VCaP (cell line): ENCODE measurements at regions not wholly inside any gene's neighbourhood (a gene's known extent, or its start where the extent isn't known, plus 50 kb on each side); places are given as distances from the start of the nearest gene placed in this dataset.
"Not testable (repeated sequence)": the region's sequence is repeated elsewhere in the genome, so short reads cannot be mapped to it uniquely, and the experiment has no call there.

Experiments
- H3K27ac ChIP-seq: fragments of 450-650 bp; 2 replicates; pipeline ENCODE4 v1.5.1; 2017
- TF ChIP-seq, protein P1 (sequence below): fragments of 450-650 bp; conservative IDR thresholded peaks from 2 replicates; pipeline ENCODE4 v1.5.1; 2017; ENCODE audit warnings: mild to moderate bottlenecking, moderate library complexity

DNA sequence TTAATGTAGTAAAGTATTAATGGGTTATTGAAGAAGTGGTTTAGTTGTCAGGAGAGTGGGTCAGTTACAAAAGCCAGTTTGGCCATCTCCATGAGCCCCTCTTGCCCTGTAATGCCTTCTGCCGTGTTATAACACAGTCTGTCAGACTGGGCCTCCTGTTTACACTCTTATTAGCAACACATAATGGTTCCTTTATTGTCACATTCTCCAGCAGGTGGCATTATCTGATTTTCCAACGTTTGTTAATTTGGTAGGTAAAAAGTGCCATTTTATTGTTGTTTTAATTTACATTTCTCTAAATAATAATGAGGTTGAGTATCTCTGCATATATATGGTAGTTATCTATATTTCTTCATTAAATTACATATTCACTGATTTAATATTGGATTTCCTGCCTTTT, 560.8 kb downstream of the FGF13 start:
- TF ChIP-seq, protein P1, sequence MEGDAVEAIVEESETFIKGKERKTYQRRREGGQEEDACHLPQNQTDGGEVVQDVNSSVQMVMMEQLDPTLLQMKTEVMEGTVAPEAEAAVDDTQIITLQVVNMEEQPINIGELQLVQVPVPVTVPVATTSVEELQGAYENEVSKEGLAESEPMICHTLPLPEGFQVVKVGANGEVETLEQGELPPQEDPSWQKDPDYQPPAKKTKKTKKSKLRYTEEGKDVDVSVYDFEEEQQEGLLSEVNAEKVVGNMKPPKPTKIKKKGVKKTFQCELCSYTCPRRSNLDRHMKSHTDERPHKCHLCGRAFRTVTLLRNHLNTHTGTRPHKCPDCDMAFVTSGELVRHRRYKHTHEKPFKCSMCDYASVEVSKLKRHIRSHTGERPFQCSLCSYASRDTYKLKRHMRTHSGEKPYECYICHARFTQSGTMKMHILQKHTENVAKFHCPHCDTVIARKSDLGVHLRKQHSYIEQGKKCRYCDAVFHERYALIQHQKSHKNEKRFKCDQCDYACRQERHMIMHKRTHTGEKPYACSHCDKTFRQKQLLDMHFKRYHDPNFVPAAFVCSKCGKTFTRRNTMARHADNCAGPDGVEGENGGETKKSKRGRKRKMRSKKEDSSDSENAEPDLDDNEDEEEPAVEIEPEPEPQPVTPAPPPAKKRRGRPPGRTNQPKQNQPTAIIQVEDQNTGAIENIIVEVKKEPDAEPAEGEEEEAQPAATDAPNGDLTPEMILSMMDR = peak; percentile 43
- no peak overlapping the region for H3K27ac ChIP-seq

DNA sequence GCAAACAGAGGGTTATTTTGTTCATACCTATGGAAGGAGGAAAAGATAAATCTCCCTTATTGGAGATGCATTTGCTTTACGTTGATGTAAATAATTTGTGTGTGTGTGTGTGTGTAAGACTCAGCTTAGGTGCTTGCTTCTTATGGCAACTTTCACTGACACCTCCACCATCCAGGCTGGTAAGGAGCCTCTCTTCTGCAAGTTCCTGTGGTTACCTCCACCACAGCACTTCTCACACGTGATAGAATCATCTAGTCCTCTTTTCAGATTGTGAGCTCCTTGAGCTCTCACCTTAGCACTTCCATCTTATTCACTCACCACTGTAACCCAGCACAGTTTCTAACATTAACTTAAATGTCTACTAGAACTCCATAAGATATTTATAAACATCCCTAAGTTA, 553.7 kb downstream of the FGF13 start:
- no peak overlapping the region for H3K27ac ChIP-seq
- TF ChIP-seq, protein P1 = no peak

DNA sequence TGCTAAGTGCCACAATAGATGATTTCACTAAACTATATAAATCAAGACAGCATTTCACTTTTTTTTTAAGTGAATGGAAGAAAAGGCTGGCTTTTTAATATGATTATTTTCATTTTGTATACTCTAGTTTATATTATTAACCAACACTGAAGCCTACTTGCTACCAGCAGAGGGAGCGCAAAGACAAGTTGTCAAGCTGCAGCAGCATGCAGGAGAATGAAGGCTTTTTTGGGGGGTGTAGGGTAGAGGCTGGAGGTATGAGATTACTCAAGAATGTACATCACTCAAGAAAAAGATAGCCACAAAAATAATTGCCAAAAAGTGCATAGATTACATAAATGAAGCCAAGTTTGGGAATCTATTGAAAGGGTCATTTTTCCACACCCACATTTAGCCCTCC, 519.5 kb downstream of the FGF13 start:
- H3K27ac ChIP-seq = no peak overlapping the region
- TF ChIP-seq, protein P1 = peak; percentile 81

DNA sequence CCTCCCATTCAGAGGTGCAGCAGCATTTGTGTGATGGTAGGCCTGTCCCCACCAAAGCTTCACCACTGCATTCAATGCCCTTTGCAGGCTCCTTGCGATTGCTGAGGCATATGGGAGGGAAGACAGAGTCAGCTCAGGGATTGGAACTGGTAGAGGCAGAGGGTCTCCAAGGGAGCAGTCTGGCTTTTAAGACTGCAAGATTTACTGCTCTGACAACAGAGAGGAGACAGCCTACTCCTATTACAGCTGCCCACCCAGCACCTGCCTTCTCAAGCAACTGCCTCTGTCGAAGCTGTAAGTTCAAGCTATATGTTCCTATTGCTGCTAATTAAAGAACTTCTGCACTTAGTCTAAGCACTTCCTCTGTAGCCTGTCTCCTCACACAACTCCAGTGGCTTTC, 481.8 kb downstream of the FGF13 start:
- H3K27ac ChIP-seq = no peak overlapping the region
- TF ChIP-seq, protein P1 = no peak

DNA sequence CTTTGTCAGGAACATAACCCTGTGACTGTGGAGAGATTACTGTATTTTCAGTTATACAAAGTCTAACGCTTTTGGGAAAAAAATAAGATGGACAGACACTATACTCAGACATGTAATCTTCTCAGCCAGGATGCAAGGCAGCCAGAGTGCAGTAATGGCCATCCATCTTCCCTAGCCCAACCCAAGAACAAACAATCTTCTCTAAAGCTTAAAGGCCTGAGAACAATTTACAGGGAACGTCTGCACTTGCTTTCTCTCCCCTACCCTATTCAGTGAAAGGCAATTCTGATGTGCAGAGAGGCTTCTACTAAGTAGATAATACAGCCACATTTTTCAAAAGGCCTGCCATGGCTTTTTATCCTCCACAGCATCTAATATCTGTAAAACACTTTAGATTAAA, 471.3 kb downstream of the FGF13 start:
- TF ChIP-seq, protein P1 = no peak

DNA sequence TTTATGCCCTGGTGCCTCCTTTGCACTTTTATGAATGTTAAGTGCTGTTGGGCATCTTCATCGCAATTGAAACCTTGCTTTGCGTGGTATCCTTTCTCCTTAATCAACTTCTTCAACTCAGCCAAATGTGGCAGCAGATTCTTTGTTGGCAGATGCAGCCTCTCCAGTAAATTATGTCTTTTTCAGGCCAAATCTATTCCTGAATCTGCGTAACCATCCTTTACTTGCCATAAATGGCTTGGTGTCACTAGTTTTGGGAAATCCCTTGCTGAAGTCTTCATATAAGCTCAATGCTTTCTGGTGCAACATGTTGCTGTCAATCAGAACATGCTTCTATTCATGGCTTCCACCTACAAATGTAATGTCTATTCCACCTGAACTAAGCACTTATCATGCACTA, 457.5 kb downstream of the FGF13 start:
- no peak overlapping the region for H3K27ac ChIP-seq
- TF ChIP-seq, protein P1 = no peak

More for the DNA sequence above, 471.3 kb downstream of the FGF13 start:
- no peak overlapping the region for H3K27ac ChIP-seq

DNA sequence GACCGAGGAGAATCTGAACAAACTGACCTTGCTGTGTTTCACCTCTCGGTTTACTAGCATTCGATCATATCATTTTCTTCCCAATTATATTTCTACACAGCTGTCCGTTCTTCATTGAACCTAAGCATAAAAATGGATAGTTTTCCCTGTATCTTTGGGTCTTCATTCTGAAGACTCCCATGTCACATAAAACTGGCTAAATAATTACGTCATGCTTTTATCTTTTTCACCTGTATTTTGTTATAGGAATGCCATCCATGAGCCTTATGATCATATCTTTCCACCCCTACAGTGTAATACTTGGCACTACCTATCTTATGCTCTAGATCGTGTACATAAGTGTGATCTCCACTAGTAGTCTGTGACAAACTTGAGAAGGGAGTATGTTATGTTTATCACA, 456.1 kb downstream of the FGF13 start:
- no peak overlapping the region for H3K27ac ChIP-seq
- TF ChIP-seq, protein P1 = no peak

DNA sequence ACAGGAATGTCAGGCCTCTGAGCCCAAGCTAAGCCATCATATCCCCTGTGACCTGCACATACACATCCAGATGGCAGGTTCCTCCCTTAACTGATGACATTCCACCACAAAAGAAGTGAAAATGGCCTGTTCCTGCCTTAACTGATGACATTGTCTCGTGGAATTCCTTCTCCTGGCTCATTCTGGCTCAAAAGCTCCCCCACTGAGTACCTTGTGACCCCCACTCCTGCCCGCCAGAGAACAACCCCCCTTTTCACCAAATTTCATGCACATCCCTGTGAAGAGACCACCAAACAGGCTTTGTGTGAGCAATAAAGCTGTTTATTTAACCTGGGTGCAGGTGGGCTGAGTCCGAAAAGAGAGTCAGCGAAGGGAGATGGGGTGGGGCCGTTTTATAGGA, 447.4 kb downstream of the FGF13 start:
- H3K27ac ChIP-seq = not testable (repeated sequence)
